Thyroid gland (tissue), 4 donors: ENCODE measurements at regions not wholly inside any gene's neighbourhood (a gene's known extent, or its start where the extent isn't known, plus 50 kb on each side); places are given as distances from the start of the nearest gene placed in this dataset.

Experiments
- CTCF ChIP-seq, 6 experiments: fragments of 200-600 bp in 3 of 6; fragments of 450-650 bp in 3 of 6; sonication (generic) in 3 of 6; IDR thresholded peaks; one replicate each; pipeline ENCODE4 v1.5.1; 2016 to 2019; ENCODE audit warnings: antibody characterized with exemption in 6 of 6, mild to moderate bottlenecking in 2 of 6, inconsistent platforms in 1 of 6, moderate library complexity in 1 of 6
- POLR2A ChIP-seq, 2 donors: fragments of 450-650 bp; IDR thresholded peaks; one replicate each; pipeline ENCODE4 v1.6.1; 2017; ENCODE audit warnings: antibody characterized with exemption in 2 of 2, mild to moderate bottlenecking in 2 of 2, moderate library complexity in 1 of 2

- no peak for TF ChIP-seq POLR2A (IDR thresholded peaks at IDR 0.05)
- no peak for TF ChIP-seq CTCF (IDR thresholded peaks at IDR 0.05)
Observed at GRCh38 chr4:126354784-126355183, 1040.0 kb downstream of the FAT4 start.
